ENCODE measurements at regions not wholly inside any gene's neighbourhood (a gene's known extent, or its start where the extent isn't known, plus 50 kb on each side); places are given as distances from the start of the nearest gene placed in this dataset.
"Not testable (repeated sequence)": the region's sequence is repeated elsewhere in the genome, so short reads cannot be mapped to it uniquely, and the experiment has no call there.

GRCh38 chrX:123086768-123087167 is 97.3 kb upstream of the GRIA3 start:
- DNase-seq (ENCODE audit: low spot score), result no peak

GRCh38 chrX:123087326-123087725 is 96.8 kb upstream of the GRIA3 start:
- no peak for DNase-seq (ENCODE audit: low spot score)

GRCh38 chrX:123088331-123088730 is 95.7 kb upstream of the GRIA3 start:
- no peak for DNase-seq (ENCODE audit: low spot score)

DNA sequence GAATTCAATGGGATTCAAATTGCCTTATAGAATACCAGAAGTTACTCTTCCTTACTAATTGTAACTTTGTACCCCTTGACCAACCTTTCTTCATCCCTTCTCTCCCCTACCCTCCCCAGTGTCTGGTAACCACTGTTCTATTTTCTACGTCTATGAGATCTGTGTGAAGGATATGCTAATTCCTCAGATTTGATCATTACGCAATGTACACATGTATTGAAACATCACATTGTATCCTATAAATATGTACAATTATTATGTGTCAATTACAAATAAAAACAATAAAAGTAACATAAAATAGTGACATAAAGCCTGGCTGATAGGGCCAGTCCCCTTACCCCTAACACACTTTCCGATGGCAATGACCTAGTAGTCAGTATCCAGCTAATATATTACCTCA is 95.1 kb upstream of the GRIA3 start:
- DNase-seq (ENCODE audit: low spot score), result no peak

DNA sequence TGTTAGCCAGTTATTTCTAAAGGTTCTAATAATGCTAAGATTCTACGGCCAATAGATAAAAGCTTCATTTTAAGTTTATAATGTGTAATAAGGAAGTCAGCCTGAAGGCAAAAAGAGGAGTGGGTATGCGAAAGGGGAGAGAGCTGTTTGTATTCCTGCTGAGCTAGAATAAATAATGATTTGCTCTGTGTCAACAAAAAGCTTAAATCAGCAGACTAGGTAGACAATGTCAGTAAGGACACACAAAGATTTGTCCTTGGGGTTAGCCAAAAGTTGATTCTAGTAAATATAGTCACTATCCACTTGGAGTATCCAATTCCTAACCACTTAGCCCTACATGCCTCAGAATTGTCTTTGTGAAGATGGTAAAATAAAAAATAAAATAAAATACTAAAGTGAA is 90.3 kb upstream of the GRIA3 start:
- DNase-seq (ENCODE audit: low spot score), result no peak

DNA sequence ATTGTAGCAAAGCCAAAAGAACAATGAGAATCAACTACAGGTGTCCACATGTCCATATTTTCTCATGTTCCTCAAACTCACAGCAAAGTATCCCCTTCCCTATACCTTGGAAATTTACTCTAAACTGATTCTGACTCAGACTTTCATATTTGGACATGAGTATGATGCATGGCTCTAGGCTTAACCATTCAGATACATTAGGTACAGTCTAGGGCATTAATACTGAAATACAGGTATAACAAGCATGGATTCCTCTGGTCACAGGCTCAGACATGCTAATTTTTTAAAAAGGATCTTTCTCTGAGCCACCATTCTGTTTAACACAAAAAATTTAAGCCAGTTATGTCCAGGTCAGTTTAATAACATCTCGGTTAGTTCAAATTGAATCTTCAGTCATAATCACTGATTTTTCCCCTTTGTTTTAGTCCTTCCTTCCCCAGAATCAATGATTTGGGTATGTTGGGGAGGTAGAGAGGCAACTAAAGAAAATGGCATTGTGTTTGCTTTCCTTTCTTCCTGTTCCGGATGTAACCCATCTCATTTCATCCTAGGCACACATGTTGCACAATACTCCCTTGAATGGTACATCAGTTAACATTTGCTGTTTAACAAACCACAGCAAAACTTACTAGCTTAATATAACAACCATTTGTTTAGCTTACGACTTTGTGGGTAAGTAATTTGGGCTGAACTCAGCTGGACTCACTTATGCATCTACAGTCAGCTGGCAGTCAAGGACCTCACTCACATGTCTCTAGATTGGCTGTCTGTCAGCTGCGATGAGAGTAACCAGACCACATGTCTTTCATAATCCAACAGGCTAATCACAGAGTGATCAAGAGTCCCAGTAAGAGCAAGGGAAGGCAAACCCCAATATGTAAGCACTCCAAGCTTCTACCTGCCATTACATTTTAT is 75.3 kb upstream of the GRIA3 start:
- DNase-seq (ENCODE audit: low spot score), result no peak

DNA sequence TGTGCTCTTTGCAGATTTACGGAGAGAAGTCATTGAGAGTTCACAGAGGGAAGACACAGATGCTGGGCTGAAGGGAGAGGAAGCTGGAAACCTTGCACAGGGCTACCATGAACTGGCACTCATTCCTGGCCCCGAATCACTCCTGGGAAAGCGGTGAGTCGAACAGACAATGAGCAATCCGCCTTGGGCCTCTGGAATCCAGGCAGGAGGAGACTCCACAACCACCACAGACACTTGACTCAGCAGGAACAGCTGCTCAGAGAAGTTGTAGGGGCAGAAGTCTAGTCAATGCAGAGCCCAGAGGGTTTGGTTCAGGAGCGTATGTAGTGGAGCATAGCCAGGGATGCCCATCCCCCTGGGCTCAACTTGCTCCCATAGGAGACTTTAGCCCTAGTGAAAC is 62.8 kb upstream of the GRIA3 start:
- no peak for DNase-seq (ENCODE audit: low spot score)

- DNase-seq (ENCODE audit: low spot score), result not testable (repeated sequence)
Measured at GRCh38 chrX:123129805-123130204, 54.3 kb upstream of the GRIA3 start.
